Jurkat, Clone E6-1 (cell line): ENCODE measurements at regions not wholly inside any gene's neighbourhood (a gene's known extent, or its start where the extent isn't known, plus 50 kb on each side); places are given as distances from the start of the nearest gene placed in this dataset.
"Not testable (repeated sequence)": the region's sequence is repeated elsewhere in the genome, so short reads cannot be mapped to it uniquely, and the experiment has no call there.

ENCODE experiments used
- DNase-seq: peaks from one replicate; pipeline ENCODE4 v3.0.0-alpha.2; 2011; ENCODE audit warnings: low read depth, low spot score
- H3K4me3 ChIP-seq: 2 replicates; pipeline ENCODE4 v1.5.1; 2011; ENCODE audit warnings: mild to moderate bottlenecking, low read length, control low read depth, moderate library complexity

DNA sequence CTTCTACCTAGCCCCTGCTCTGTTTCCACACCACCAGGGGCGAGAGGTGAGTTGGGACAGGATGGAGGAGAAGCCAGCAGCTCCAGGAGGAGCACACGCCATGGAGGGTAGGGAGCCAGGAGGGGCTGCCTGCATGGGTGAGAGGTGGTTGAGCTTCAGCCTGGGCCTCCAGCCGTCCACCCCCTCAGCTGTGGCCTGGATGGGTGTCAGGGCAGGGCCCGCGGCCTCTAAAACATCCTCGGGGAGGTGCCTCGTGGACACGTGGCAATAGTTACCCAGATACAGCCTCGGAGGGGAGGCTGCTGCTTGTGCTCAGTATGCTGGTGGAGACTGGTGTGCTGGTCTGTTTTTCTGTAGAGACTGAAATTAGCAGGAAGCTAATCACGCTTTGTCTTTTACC, 104.7 kb upstream of the GSE1 start:
- DNase-seq, result no peak
- no peak overlapping the region for H3K4me3 ChIP-seq

DNA sequence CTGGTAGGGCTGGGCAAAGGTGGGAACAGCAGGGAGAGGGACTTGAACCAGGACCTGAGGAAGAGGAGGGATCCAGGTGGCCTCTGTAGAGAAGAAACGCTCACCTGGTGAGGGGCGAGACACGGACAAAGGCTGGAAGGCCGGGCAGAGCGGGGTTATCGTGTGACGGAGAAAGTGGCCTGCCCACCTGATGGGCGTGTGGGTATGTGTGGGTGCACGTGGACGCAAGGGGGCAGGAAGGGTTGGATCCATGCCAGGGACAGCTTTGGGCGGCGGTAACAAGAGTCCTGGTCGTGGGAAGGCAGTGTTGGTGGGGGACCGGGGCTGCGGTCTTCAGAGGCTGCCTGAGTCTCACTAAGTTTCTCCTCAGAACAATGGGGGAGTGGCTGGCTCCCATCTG, 104.1 kb upstream of the GSE1 start:
- no peak overlapping the region for H3K4me3 ChIP-seq
- no peak for DNase-seq

DNA sequence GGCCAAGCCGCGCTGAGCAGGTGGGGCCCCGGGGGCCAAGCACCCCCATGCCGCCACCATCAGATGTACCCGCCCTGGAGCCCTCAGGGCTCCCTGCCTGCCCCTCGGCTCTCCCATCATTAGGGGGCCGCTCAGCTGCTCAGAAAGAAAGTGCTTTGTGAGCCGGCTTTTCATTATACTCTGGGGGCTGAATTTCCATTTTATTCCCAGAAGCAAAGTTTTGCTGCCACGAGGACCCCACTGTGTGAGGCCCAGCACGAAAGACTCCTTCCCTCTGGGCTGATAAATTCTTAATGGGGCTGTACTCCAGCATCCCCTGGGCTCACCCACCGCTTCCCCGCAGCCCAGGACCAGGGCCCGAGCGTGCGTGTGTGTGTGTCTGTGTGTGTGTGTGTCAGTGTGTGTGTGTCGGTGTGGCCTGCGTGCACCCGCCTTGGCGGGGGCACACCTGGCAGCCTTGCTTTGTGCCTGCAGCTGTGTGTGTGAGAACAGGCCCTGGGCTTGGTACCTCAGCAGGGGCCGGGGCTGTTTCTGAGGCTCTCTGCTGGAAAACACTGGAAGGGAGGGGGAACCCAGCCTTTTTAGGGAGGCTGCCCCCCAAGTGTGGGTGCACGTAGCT, 103.0 kb upstream of the GSE1 start:
- DNase-seq, result no peak
- H3K4me3 ChIP-seq, result no peak overlapping the region

DNA sequence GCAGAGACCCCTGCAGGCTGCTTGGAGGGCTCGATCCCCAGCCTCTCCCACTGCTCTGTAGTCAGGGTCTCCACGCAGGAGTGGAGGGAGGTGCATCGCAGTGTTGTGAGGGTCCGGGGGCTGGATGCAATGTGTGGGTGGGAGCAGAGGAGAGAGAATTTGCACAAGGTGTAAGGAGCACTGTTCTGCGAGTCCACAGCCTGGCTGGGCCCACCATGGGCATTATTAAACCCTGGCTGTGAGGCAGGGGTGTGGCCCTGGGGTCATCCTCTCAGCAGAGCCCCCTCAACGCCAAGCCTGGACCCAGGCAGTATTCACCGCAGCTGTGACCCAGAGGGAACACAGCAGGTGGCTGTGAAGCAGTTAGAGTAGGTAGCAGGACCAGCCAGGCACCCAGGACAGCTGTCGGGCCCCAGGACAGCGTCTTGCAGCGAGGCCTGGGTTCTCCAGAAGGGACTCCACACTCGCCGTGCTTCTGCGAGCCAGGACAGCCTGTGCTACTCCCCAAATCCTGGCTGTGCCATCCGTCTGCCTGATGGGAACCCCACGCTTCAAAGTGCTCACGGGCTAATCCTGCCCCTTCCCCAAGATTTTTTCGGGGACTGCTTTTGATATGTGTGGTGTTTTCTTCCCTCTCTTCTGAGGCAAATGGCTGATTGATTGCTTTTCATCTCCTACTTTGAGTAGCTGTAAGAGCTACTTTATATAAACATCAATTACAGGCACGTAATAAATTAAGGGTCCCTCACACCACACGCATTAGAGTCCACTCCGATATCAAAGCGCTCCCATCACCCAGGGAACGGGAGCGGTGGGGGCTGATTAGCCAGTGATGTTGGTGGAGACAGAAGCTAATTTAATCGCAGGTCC, 100.9 kb upstream of the GSE1 start:
- H3K4me3 ChIP-seq, result no peak overlapping the region
- no peak for DNase-seq

DNA sequence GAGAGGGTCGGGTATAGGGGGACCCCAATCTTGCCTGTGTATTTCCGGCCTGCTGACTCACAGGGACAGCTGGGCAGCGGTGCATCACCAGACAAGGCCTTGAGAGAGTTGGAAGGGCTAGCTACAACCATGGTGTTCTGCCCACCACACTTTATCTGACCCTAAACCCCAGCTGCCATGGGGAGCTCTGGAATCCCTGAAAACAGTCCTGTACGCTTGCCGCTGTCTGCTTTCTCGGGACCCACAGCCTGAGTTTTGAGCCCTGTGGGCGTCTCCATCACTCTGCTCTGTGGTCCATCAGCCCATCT, 100.4 kb upstream of the GSE1 start:
- DNase-seq, result no peak
- H3K4me3 ChIP-seq, result no peak overlapping the region

DNA sequence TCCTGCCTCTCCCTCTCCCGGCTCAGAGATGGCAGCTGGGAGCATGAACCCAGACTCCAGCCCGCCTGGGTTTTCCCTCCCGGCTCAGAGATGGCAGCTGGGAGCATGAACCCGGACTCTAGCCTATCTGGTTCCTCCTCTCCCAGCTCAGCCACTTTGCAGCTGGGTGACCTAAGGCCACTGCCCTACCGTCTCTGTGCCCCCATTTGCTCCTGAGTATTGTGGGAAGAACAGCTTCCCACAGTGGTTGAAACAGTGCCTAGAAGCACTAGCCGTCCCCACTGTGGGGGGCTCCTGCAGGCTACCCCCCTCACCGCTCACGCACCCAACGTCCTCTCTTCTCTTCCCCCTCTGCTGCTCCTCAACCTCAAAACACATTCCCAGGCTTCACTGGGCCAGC, 99.9 kb upstream of the GSE1 start:
- no peak for DNase-seq
- H3K4me3 ChIP-seq, result no peak overlapping the region

DNA sequence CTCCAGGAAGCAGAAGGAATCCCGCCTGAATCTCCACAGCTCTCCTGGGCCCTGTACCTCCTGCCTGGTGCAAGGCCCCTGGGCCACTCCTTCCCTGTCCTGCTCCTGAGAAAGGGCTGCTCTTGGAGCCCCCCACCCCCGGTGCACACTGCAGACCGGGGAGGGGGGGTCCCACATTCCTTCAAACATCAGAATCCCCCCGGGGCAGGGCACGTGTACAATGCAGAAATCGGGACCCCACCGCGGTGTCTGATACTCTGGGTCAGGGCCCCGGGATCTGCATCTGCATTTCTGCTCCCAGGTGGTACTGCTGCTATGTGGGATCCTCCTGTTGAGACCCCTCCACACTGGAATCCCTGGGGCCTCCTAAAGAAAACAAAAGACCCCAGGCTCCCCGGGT, 99.5 kb upstream of the GSE1 start:
- DNase-seq, result no peak
- no peak overlapping the region for H3K4me3 ChIP-seq

DNA sequence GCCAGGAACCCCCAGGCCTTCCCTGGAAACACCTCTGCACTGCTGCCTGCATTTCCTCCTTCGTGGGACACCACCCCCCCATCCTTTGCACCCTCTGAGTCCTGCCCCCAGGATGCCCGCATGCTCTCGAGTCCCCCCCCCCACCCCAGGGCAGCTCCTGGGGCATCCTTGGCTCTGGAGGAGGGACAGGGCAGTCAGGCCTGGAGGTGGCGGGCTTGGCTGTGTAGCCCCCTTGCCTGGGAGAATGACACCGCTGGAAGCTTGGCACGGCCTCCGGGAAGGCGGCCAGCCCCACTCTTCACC, 98.9 kb upstream of the GSE1 start:
- H3K4me3 ChIP-seq, result no peak overlapping the region
- no peak for DNase-seq

DNA sequence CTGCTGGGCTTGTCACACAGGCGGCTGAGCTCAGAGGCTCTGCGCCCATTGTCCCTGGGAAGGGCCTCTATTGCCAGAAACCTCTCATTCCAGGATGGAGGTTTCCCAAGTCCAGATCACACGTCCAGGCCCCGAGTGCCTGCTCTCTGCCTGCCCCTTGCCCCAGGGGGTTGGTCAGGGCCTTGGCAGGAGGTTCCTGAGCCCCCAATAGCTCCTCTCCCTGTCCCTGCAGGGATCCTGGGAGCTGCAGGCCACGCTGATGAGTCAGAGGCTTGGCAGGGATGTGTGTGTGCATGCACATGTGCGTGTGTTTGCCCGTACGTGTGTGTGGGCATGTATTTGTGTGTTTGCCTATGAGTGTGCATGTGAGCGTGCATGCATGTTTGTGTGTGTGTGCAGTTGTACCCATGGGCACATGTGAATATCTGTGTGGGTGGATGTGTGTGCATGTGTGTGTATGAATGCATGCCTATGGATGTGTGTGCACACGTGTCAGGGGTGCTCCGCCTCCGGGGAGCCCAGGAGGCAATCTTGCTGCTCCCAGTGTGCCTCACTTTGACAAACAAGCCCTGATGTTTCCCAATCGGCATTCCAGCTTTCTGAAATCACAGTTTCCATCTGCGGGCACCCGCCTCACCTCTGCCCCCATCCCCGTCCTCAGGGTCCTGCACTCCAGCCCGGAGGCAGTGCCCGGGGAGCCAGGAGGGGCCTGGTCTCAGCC, 98.4 kb upstream of the GSE1 start:
- DNase-seq, result no peak
- H3K4me3 ChIP-seq, result no peak overlapping the region

DNA sequence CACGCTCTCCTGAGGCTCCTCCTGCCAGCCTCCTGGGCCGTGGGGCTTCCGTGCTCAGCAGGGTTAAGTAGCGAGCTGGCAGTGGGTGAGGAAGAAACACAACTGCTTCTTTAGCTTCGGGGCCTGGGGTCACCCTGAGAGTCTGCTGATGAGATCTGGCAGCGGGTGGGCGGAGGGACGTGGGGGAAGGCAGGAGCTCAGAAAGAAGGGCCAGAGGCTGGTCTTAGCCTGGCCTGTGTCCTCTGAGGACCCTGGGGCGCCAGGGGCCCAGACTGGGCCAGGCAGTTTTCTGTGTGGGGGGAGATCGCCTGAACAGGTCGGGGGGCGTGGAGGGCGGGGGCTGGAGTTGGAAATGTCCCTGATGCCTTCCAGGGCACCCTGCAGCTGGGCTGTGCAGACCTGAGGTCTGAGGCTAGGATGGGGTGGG, 97.8 kb upstream of the GSE1 start:
- H3K4me3 ChIP-seq, result no peak overlapping the region
- DNase-seq, result no peak

DNA sequence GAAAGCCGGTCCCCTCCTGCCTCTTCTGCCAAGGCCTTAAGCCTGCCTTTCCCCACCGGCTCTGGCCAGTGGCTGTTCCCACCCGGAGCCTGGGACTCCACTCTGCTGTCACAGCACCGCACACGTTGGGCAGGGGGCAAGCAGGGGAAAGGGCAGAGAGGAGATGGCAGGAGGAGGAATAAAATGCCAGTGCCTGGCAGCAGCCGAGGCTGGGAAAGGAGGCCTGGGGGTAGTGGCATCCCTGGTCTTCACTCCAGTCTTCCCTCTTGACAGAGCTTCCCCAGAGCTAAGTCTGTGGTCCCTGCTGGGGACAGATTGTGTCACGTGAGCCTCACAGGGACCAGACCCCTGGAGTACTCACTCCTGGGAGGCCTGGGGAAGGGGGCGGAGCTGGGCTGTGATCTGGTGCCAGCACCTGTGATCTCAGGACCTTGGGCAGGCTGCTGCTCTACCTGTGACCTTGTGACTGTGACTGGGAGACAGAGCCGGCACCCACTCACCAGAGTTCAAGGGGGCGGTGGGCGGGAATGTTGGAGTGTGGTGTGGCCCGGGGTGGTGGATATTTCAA, 97.2 kb upstream of the GSE1 start:
- DNase-seq, result no peak
- H3K4me3 ChIP-seq, result no peak overlapping the region

DNA sequence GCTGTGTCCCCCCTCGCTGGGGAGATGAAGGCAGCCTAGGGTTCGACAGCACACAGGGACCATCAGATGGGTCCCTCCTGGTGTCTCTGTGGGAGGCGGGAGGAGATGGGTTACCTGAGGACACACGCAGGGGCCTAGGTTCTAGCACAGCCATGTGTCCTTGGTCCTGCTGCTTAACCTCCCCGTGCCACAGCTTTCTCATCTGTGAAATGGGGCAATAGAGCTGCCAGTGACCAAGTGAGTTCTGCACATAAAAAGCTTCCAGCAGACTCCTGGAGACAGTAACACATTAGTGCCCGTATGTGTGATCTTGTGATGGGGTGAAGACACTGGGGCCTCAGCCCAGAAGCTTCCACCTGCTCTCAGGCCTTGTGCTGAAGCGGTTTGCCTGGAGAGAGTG, 96.0 kb upstream of the GSE1 start:
- no peak for DNase-seq

DNA sequence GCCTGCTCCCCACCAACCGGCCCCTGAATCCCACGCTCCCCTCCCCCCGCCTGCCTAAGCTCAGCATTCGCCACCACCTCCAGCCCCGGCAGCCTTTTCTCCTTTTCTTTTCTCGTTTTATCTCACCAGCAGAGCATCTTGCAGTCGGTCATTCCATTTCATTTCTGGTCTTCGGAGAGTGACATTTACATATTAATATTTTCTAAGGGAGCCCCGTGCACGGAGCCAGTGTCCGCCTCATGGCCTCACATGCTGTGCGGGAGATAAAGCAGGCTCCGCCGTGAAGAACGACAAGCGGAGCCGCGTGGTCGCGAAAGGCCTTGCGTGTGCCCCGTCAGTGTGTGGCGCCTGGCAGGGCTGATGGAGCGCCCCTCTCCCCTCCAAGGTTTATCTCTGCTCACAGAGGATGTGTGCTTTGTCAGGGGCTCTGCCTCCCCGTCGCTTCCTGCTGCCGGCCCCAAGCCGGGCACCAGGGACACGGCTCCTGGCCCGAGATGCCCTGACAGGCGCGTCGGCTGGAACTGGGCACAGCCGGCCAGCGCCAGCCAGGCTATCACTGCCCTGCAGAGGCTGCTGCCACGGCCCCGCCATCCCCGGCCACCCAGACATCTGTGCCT, 95.5 kb upstream of the GSE1 start:
- no peak overlapping the region for H3K4me3 ChIP-seq
- DNase-seq, result no peak

More for the DNA sequence above, 96.0 kb upstream of the GSE1 start:
- no peak overlapping the region for H3K4me3 ChIP-seq

DNA sequence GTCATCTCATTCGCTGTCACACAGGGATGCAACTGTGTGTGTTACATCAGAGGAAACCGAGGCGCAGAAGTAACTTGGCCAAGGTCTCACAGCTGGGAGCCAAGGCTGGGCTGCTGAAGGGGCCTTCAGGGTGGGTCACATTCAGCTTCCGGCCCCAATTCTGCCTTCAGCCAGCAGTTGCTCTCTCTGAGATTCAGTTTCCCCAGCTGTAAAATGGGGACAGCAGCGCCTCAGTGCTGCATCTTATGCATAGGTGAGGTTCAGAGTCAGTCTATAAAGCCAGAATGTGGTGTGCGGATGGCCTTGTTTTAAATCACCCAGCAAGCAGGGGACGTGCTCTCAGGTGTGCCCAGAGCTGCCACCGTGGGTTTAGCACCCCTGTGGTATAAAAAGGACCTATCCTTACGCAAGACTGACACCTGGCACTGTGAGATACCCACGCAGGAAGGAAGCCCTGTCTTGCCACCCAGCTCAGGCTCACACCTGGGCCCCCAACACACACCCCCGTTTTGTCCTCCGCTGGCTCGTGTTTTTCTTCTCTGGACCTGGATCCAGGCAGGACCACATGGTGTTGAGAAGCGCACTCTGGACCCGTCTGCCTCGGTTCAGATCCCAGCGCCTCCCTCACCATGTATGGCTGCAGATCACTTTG, 94.6 kb upstream of the GSE1 start:
- no peak overlapping the region for H3K4me3 ChIP-seq
- no peak for DNase-seq

DNA sequence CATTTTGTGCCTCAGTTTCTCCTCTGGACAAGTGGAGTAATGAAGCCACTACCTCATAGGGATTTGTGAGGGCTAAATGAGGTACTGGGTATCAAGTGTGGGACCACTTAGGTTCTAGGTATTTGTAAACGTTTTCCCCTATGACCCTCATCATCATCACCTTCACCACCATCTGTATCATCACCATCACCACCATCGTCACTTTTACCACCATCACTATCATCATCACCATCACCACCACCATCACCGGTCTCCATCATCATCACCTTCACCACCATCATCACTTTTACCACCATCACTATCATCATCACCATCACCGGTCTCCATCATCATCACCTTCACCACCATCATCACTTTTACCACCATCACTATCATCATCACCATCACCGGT, 94.1 kb upstream of the GSE1 start:
- not testable (repeated sequence) for DNase-seq, H3K4me3 ChIP-seq

DNA sequence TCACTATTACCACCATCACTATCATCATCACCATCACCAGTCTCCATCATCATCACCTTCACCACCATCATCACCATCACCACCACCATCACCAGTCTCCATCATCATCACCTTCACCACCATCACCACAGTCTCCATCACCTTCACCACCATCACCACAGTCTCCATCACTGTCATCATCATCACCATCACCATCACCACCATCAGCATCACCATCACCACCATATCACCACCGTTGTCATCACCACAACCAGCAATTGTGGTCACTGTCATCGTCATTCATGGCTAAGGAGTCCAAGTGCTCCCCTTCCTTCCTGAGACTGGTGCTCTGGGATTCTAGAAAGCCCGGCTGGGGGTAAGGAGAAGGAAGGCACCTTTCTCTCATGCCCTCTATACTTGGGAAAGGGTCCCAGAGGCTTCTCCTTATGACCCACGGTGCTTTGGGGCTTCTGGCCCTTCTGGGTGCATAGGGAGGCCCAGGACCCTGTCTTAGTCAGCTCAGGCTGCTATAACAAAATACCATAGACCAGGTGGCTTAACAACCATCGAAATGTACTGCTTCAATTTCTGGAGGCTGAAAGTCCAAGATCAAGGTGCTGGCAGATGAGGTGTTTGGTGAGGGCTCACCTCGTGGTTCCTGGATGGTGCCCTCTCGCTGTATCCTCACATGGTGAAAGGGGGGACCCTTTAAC, 93.4 kb upstream of the GSE1 start:
- no peak for DNase-seq
- no peak overlapping the region for H3K4me3 ChIP-seq

DNA sequence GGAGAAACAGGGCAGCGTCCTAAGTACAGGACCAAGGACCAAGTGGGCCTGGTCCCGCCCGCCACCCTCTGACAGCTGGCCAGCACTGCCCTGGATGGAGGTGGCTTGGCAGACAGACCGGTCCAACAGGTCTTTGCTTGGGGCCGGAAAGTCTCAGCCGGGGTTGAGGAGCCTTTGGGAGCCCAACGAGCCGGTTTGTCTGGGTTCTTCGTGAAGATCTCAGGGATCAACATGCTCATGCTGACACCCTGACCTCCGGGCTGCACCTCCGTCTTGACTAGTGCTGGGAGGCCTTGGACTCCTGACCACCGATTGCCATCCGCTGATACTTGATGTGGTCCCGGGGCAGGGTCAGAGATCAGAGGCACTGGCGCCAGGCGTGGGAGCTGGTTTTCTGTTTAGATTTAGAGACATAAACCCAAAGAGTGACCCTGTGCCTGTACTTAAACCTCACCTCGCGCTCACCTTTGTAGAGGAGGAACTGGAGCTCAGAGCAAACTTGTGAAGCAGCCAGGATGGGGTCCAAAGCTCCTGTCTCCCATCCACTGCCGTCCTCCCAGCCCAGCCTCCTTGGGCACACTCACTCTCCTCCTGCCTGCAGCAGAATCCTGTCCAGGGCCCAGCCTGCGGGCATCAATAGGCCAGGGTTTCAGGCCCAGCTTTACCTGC, 92.1 kb upstream of the GSE1 start:
- H3K4me3 ChIP-seq, result no peak overlapping the region
- DNase-seq, result no peak

DNA sequence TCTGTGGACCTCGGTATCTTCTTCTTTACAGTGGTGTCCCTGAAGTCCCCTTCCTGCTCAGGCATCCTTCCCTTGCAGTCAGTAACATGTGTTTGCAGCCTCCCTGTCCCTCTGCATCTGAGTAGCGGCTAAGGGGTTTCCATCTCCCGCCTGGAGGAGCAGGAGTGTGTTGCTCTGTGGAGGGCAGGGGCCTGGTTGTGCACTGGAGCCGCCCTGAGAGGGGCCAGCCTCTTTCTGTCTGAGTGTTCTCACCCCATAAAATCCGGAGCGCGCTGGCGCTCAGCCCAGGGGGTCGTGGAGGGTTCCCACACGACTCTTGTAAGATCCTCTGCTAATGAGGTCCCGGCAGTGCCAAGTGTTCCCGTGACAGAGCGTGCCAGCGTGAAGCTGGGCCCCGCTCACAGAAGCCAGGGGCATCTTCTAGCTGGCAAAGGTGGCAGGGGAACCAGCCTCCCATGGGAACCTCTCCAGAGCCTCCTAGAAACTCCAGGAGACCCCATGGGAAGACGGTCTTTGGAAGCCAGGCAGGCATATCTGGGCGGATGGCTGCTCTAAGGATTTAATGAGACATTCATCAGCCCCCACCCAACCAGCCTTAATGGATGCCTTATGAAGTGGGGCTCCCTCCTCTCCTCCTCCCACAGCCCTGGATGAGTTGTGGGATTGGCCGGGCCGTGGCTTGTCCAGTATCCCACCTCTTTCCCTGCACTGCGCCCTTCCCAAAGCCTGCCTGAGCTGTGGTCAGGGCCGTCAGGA, 91.4 kb upstream of the GSE1 start:
- no peak for DNase-seq
- no peak overlapping the region for H3K4me3 ChIP-seq
